HG03135 (cell line): ENCODE measurements at regions not wholly inside any gene's neighbourhood (a gene's known extent, or its start where the extent isn't known, plus 50 kb on each side); places are given as distances from the start of the nearest gene placed in this dataset.

Experiments
- ATAC-seq: cut with Tn5 transposase; IDR thresholded peaks from one replicate; pipeline ENCODE4 v1.9.1; 2021; ENCODE audit warnings: mild to moderate bottlenecking, moderate library complexity; ENCODE audit not compliant: unreplicated experiment

DNA sequence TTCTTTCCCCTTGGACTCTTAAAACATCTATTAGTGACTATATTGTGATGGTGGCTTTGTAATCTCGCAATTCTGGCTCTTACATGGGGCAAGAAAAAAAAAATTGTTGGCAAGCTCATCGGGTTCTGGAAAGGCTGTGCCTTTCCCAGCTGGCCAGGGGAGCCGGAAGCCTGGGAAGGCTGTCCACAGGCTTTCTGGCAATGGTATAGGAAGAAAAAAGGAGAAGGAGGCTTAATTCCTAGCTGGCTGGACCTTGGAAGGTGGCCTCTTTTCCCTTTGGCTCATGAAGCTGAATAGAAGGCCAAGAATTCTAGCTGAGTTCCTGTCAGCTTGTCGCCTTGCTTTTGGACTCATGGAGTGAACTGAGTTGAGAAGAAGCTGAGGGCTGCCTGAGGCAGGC is 243.5 kb upstream of the SEMA6D start:
- no peak for ATAC-seq

DNA sequence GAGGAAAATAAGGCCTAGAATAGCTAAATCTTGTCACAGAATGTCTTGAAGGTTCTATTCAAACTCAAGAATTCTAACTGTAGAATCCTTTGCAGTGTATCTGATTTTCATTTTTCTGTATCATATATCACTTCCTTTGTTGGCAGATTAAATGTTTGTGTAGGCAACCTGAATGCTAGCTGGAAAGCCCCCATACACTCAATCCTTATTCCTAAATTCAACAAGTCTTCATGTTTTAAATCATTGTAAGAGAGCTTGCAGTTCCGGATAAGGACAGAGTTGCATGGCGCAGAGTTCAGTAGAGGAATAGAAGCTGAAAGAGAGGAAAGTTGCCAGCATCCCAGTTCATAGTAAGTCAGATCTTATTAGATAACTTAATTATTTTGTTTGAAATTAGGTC is 242.0 kb upstream of the SEMA6D start:
- no peak for ATAC-seq

- no peak for ATAC-seq
Observed at GRCh38 chr15:47477341-47477740, 240.0 kb upstream of the SEMA6D start.

DNA sequence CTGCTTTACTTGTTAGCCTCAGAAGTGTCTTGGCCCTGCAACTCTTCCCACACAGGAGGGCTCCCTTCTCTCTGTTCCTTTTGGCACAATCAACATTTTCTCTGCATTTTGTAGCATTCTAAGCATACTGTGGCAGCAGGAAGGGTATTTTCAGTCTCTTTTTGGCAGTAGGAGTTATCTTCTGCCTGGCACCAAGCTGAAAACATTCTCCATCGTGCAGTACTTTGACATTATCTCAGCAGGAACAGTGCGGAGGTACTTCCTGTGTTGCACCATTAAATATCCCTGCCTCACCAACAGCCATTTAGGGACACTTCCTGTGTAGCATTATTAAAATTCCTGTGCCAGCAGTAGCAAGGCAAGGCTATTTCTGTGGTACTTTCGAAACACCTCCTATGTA is 233.2 kb upstream of the SEMA6D start:
- ATAC-seq = no peak

GRCh38 chr15:47484997-47485396 is 232.3 kb upstream of the SEMA6D start:
- ATAC-seq = no peak

DNA sequence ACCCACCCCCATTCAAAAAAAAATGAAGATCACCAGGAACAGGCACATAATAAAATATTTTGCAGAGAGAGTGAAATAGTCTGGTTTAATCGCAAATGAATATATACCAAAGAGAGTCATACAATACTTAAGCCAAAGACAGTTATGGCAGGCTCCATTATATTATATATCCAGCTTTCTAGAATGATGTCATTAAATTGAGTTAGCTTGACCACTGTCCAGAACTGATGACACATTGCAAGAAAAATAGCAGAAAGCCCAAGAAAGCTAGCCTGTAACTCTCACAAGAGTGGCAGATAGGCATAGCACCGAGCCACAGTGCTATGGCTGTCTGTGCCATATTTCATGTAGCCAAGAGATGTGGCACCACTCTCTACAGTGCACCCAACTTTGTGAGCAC is 231.9 kb upstream of the SEMA6D start:
- no peak for ATAC-seq

- no peak for ATAC-seq
Observed at GRCh38 chr15:47486040-47486439, 231.3 kb upstream of the SEMA6D start.

GRCh38 chr15:47492195-47492594 is 225.1 kb upstream of the SEMA6D start:
- no peak for ATAC-seq

DNA sequence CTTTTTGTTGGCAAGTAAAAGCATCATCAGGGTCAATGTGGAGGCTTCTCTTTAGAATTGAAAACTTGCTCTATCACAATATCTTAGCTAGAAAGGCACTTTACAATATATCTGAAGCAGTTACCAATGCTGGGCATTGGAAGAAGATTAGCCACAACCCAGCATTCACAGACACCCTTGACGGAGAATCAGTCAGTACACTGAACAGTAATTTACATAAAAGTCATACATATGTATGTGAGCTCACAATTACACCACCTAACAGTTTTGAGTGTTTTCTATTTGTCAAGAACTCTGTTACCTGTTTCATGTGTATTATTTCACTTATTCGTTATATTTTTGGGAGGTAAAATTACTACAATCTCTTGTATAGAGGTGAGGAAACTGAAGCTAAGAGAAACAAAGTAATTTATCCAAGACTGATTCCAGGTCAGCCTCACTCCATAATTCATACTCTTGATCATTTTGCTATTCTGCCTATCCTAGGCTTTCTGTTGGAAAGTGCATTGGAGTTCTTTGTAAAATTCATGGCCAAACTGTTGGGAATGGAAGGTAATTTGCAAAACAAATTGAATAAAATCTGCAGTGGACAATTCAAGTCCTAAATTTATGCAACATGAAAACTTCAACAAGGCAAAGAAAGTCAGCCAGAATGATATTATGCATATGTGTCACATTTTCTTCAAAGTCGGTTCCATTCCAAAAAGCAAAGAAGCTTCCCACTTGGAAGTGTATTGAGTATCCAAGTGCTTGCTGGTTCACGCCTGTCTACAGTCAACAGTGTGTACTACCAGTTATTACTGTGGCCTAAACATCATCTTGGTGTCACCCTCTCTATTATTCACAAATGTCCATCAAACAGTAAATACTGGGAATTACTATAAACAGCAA is 223.7 kb upstream of the SEMA6D start:
- no peak for ATAC-seq

- ATAC-seq = no peak
Observed at GRCh38 chr15:47496343-47497185, 220.7 kb upstream of the SEMA6D start.

DNA sequence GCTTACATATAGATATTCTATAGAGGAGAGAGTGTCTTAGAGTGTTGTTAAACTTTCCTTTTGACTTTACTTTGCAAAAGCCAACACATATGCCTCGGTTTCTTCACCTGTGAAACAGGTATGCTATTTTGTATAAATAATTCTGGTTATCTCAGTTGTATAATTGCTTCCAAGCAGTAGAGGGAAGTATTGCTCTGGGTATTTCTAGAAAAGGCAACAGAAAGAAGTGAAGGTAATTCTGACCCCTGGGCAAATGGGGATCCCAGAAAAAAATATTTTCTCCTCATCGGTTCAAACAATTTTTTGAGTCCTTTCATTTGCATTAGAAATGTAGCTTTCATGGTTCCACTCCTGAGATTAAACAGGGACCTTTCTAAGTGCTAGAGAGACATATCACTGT is 216.5 kb upstream of the SEMA6D start:
- no peak for ATAC-seq

GRCh38 chr15:47502041-47502440 is 215.3 kb upstream of the SEMA6D start:
- ATAC-seq = no peak

- no peak for ATAC-seq
Observed at GRCh38 chr15:47503876-47504275, 213.4 kb upstream of the SEMA6D start.

GRCh38 chr15:47504624-47505256 is 212.6 kb upstream of the SEMA6D start:
- ATAC-seq = no peak

DNA sequence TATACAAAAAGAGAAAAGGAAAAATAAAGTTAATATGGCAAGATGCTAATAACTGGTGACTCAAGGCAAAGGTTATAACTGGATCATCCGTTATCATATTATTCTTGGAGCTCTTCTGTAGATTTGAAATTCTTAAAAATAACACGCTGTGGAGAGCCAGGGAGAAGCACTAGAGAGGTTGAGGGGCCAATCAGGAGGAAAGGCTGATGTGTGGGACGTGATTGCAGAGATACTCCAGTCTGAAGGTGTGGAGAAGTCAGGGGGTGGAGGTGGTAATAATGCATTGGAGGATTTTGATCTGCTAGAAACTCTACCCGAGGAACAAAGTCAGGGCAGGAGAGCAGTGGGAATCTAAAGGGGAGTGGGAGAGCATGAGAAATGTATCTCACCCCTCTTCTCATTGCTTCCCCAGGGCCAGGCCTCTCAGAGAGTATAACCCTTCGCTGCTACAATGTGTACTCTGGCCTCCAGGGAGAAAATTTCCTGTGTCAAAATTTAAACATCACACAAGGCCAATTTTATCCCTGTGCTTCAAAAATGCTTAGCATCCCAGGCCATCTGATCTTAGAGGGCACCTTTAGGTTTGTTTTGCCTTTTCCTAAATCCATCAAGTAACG is 211.5 kb upstream of the SEMA6D start:
- no peak for ATAC-seq

- no peak for ATAC-seq
Observed at GRCh38 chr15:47506329-47507100, 210.8 kb upstream of the SEMA6D start.

DNA sequence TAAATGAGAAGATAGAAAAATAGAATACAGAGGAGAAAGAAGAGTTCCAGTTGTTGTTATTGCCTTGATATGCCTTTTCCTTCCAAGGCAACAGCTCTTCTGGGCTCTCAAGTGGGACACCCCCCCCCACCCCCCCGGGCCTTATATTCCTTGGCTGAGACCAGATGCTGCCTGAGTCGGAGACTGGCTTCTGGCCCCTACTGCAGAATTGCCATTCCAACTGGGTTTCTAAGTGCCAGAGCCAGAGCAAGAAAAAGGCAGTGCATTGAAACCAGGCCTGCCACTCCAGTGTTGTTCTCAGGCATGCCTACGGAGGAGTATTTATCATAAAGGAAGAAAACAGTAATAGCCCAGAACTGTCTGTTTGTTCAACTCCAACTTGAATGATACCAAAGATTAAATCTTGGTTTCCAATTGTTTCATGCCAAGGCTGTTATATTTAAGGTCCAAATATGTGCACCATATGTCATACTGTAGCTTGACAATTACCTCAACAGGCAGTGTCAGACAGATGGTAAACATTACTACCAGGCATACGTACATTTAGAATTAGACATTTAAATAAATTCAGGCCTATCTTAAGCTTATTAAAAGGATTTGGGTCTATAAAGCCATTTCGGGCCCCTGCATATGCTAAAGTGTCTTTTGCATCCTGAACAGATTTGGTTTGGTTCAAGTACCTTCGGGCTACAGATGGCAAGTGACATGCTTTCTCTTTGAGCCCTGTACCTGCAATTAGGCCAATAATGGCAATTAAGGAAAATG is 209.9 kb upstream of the SEMA6D start:
- no peak for ATAC-seq

DNA sequence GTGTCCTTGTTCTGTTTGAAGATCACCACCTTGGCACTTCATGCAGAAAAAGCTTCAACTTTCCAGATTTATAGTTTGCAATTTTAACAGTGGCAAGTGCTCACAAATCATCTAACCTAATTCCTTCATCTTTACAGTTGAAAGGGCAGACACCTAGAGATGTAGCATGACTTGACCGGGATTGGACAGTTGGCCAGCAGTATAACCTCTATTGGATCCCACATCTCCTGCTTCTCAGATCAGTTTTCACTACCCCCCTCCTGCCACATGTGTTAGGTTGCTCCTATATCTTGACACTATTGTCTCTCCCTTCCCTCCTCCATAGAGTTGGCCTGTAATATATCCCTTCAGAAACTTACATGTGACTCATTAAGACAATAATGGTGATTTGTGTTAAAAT is 206.0 kb upstream of the SEMA6D start:
- ATAC-seq = no peak

- no peak for ATAC-seq
Observed at GRCh38 chr15:47513471-47513870, 203.8 kb upstream of the SEMA6D start.

DNA sequence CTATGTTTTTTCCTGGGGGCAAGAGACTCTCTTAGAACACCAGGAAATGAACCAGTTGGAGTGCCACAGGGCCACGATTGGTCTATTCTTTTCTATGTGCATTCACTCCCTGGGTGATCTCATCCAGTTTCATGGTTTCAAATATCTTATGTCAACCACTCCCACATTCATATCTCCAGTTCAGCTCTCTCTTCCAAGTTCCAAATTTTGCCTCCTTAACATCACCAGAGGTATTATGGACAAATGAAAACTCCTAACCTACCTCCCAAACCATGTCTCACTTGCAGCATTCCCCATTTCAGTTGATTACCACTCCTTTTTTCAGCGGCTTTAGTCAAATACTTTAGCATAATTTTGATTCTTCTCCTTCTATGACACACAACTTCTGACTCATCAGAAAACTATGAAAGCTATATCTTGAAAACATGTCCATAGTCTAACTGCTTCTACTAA is 203.1 kb upstream of the SEMA6D start:
- ATAC-seq = no peak
